HG03039 (cell line): ENCODE measurements at regions not wholly inside any gene's neighbourhood (a gene's known extent, or its start where the extent isn't known, plus 50 kb on each side); places are given as distances from the start of the nearest gene placed in this dataset.

ENCODE experiments used
- ATAC-seq: cut with Tn5 transposase; IDR thresholded peaks from one replicate; pipeline ENCODE4 v1.9.1; 2021; ENCODE audit warnings: mild to moderate bottlenecking, moderate library complexity; ENCODE audit not compliant: unreplicated experiment

DNA sequence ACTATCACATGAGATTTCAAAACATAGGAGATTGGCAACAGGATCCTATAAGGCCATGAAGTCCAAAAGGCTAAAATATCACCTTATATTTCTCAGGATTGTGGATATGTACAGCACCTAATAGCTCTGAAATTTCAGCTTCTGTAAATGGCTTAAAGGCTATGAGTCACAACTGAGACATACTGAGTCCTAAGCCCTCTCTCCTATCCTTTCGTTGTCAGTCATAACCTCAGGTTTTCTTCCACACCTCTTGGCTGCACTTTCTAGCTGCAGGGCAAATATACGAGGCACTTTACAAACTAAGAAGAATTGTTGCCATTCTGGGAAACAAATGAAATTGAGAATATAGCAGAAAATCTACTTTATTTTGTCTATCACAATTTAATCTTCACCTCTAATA lies 969.9 kb upstream of the EPHA7 start:
- no peak for ATAC-seq

DNA sequence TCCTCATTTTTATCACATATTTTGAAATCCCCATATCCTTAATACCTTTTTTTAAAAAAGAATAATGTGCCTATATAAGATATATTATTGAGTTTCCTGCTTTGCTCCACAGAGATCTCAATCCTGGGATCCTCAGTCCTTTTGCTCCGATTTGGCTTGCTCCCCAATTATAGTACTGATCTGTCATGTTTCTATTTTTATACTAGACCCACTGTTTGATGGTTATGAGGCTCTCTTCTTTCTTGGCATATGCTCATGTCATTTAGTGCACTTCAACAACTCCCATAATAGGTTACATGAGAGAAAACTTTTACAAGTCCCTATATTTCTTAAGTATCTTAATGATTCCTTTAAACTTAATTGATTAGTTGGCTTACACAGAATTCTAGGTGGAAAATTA lies 958.5 kb upstream of the EPHA7 start:
- no peak for ATAC-seq

DNA sequence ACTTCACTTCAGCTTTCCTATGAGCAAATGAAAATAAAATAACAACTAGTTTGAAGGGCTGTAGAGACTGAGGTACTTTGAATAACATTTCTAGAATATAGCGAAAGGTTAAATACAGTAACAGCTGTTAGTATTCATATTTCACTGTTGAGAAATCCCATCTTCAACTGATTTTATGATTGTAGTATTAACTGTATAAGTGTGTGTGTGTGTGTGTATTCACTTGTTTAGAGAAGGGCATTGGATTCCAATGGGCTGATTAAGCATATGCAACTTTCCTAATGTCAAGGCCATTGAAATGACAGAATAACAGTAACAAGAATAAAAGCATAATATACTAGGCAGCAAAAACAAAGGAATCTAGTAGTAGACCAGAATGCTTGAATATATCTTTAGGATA lies 957.5 kb upstream of the EPHA7 start:
- no peak for ATAC-seq

DNA sequence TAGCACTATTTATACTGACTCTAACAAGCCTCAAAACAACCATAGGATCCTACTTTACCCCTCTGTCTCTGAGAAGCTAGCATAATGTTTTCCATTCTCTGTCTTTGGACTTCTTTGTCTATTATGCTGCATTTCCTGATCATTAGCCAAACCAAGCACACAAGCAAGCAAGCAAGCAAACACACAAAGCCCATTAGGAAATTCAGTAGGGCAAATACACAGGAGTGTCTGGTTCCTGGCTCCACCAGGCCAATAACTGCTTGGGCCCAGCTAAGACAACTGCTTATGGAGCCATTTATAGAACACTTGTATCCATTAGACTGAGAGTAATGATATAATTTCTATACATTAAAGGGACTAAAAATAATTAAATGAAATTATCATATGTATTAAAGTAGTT lies 952.9 kb upstream of the EPHA7 start:
- no peak for ATAC-seq

DNA sequence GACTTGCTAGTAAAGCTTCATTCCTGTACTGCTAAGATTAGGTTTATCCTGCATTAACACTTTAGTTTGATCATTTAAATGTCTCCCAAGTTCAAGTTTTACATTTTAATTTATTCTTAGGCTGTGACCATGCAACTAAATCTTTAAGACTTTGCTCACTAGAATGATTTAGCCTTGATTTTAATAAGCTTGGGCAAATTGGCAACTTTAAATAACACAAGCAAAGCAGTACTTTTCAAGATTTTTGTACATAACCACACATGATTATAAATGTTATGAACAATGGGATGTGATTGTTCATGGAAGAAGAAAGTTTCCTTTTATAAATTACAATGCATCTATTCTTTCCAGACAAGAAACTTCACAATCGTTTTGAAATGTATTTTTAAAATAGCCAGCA lies 948.0 kb upstream of the EPHA7 start:
- no peak for ATAC-seq

DNA sequence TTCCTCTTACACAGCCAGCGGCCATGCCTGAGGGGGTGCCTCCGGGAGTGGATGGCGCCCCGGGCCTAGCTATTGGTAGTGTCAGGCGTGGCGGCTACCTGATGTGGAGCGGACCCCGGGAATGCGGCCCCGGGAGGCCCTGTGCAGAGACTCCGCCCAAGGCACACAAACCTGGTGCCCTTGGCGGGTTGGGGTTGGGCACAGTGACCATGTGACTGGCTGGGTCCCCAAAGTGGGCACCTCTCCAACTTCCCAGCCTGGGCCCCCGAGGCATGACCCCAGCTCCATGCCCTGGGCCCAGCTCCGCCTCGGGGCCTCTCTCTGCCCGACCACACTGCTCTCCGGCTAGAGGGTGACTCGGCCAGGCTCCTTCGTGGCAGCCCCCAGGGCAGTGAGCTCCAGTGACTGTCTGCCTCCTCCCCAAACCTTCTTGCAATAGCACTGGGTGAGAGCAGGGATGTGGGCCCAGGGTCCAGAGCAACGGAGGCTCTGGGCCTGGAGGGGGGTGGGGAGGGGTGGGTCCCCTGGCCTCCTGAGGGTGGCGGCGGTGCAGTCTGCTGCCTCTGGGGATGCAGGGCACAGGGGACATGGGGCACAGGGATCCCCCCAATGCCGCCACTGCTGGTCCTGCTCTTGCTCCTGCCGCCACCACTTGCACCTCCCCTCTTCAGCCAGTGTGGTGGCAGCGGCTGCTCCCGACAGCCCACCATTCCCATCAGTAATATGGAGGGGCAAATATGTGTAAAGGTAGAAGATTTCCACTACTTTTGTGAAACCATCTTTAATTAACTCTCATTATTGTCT lies 942.9 kb upstream of the EPHA7 start:
- no peak for ATAC-seq

DNA sequence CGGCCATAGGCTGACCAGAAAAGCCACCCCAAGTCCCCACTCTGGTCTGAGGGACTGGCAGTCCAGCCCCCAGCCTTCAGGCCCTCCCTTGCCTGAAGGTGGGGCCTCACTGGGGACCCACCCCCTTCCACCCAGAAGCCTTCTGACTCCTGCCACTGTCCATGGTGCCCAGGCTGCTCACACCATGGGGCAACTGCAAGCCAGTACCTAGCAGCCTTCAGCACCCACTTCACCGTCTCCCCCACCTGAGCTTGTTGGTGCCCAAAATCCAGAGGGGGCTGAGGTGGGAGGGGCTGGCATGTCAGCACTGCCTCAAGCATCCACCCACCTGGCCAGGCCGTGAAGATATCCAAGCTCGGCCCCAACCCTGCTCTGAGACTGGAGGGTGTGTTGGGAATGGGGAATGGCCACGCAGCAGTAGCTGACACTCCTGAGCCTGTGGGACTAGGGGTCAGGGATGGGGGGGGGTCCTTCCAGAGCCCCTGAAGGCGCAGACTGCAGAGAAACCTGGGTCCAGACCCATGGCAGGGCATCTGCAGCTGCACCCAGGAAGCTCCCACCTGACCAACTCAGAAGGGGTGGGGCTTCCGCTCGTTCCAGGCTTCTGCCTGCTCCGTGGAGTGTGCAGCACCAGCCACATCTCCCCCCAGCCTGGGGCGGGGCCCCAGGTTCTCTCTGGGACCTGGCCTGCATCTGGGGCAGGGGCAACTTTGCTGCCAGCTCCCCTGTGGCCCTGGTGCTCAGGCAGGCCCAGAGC lies 942.1 kb upstream of the EPHA7 start:
- ATAC-seq = no peak

GRCh38 chr6:94357381-94357980 lies 938.1 kb upstream of the EPHA7 start:
- no peak for ATAC-seq

DNA sequence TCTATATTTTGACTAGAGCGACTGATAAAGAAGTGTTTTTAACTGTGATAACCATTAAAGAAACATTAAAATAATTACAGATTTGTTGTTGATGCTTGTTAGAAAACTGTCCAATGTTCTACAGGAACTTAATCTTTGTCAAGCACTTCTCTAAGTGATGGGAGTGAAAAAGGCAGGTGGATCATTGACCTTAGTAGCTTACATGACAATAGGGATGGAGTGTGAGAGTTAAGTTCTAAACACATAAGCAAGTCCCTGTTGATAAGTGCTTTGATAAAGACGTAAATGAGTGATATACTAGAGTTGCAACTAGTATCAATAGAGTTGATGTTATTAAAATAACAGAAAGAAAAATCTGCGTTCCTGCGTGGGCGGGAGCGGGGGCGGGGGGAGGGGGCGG lies 931.5 kb upstream of the EPHA7 start:
- no peak for ATAC-seq

GRCh38 chr6:94349227-94349626 lies 929.9 kb upstream of the EPHA7 start:
- ATAC-seq = no peak

- no peak for ATAC-seq
These were observed 925.5 kb upstream of the EPHA7 start for GRCh38 chr6:94344866-94345265.

DNA sequence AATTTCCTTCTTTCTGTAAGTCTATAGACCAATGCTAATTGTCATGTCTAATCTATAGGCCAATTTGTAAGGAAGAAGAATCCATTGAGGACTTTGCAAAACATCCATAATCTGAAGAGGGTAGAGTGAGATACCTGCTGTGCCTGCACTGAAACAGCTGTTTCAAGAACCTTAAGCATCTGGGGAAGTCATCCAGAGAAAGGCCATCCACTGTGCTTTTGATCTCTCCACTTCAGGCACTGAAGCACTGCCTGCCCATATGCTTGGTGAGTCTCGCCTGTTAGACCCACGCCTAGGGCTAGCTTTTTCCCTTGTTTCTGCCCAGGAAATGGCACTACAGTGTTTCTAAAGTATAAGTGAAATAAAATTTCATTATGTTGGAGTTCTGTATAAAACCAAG lies 921.8 kb upstream of the EPHA7 start:
- no peak for ATAC-seq

- ATAC-seq = no peak
These were observed 904.5 kb upstream of the EPHA7 start for GRCh38 chr6:94323853-94324252.

DNA sequence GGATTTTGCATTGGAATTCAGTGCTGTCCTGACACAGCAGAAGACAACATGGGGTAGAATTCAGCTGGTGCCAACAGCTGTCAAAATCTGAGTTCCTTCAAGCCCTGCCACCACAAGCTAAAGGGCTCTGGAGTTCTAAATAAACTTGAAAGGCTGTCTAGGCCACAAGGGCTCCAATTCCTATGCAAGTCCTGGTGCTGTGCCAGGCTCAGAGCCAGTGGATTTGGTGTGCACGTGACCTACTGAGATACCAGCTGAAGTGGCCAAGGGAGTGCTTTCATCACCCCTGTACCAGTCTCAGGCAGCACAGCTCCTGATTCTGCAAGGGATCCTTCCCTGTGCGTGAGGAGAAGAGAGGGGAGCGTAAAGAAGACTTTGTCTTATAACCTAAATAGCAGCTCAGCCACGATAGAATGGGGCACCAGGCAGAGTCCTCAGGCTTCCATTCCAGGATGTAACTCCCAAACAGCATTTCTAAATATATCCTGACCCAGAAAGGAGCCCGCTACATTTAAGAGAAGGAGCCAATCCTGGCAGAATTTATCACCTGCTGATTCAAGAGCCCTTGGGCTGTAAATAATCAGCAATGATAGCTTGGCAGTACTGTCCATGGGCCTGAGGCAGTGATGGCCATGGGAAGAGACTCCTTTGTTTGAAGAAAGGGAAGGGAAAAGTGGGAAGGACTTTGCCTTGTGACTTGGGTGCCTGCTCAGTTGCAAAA lies 881.2 kb upstream of the EPHA7 start:
- ATAC-seq = no peak

DNA sequence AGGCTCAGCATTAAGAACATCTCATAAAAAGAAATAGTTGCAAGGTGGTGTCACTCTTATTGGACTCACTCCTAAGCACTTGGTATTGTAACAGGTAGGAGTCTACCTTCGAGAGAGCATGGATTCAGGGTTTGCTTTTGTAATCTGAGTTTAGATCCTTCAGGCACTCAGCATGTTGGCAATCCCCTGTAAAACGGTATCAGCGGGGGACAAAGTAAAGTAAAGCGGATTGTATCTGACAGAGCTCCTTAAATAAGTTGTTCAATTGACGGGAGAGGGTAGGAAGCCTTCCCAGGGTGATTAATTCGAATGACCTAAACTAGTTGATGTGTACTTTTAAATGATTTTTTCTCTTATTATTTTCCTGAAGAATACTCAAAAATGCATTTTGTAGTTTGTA lies 869.8 kb upstream of the EPHA7 start:
- ATAC-seq = no peak

DNA sequence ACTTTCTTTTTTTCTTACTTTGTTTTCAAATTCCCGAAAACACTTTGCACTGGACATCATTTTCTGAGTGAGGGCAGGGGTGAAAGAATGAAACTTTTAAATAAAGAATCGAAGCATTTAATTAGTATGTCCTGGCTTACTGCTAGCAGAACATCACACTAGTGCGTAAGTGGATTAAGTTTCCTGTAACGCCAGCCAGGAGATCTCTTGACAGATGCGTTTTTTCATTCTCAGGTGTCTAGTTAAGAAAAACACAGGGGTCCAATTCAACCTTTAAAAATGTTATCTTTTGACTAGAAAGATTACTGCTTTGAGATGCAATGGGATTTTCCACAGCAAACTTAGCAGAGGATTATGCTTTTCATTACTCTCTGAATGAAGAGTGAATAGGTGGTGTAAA lies 858.8 kb upstream of the EPHA7 start:
- no peak for ATAC-seq

GRCh38 chr6:94272327-94272726 lies 853.0 kb upstream of the EPHA7 start:
- no peak for ATAC-seq

- no peak for ATAC-seq
These were observed 851.0 kb upstream of the EPHA7 start for GRCh38 chr6:94270091-94270948.

GRCh38 chr6:94269256-94269655 lies 849.9 kb upstream of the EPHA7 start:
- no peak for ATAC-seq

DNA sequence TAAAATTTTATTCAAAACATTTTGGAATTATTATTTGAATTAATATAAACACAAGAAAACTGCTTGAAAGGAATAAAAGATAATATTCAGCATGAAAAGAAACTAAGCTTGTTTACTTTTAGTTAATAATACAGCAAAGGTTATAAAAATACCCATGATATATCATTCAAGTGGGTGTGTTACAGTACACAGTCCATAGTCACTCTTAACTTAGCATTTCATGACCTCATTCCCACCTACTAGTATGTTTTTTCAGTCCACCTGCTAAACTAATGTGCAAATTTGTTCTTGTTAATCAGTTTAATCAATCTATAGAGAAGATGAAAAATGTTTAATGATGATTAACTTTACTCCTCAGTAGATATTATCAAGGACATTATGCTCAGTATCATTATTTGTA lies 841.4 kb upstream of the EPHA7 start:
- no peak for ATAC-seq

GRCh38 chr6:94254689-94255088 lies 835.3 kb upstream of the EPHA7 start:
- no peak for ATAC-seq
